HFFc6 (cell line): ENCODE measurements at regions not wholly inside any gene's neighbourhood (a gene's known extent, or its start where the extent isn't known, plus 50 kb on each side); places are given as distances from the start of the nearest gene placed in this dataset.

Experiments used
- DNase-seq: peaks from one replicate; pipeline ENCODE4 v3.0.0-alpha.2; 2018
- H3K27ac Mint-ChIP-seq: 2 replicates; pipeline ENCODE4 v1.8.0; 2020; ENCODE audit warnings: mild to moderate bottlenecking, mixed read lengths
- H3K27me3 Mint-ChIP-seq: 2 replicates; pipeline ENCODE4 v1.8.0; 2021; ENCODE audit warnings: mild to moderate bottlenecking, moderate library complexity, mixed read lengths; ENCODE audit not compliant: insufficient read depth
- H3K36me3 Mint-ChIP-seq: 2 replicates; pipeline ENCODE4 v1.8.0; 2021; ENCODE audit warnings: low read depth, mixed read lengths
- H3K4me1 Mint-ChIP-seq: 2 replicates; pipeline ENCODE4 v1.8.0; 2020; ENCODE audit warnings: low read depth, mixed read lengths
- H3K4me3 Mint-ChIP-seq: 2 replicates; pipeline ENCODE4 v1.8.0; 2020; ENCODE audit warnings: mild to moderate bottlenecking, moderate library complexity, mixed read lengths
- H3K9me3 Mint-ChIP-seq: 2 replicates; pipeline ENCODE4 v1.8.0; 2020; ENCODE audit warnings: mild to moderate bottlenecking, mixed read lengths
- TF ChIP-seq, protein P1 (sequence below): fragments of 200-600 bp; sonication (generic); IDR thresholded peaks from 2 replicates; pipeline ENCODE4 v1.5.0; 2021; ENCODE audit warnings: antibody characterized with exemption, mild to moderate bottlenecking

DNA sequence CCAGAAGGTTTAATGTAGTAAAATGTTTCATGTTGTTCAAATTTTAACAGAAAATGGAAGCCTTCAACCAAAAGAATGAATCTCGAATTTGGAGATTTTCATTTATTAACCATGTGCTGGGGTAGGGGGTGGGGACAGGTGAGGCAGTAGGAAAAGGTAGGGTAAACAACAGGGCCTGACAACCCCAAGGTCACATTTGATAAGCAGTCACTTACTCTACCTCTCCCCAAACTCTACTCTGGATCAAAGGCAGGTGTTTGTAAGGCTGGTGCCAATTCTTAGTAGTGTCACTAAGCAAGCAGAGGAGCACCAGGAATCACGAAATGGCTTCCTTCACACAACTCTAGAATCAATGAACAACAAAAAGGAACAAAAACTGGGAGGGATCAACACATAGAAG, 138.0 kb downstream of the ZFAND4 start:
- no peak overlapping the region for H3K27ac Mint-ChIP-seq
- no peaks in the 10 kb centered on the region for H3K27me3 Mint-ChIP-seq
- H3K9me3 Mint-ChIP-seq: no peaks in the 10 kb centered on the region
- H3K36me3 Mint-ChIP-seq: no peaks in the 10 kb centered on the region
- DNase-seq: no peak
- TF ChIP-seq, protein P1, sequence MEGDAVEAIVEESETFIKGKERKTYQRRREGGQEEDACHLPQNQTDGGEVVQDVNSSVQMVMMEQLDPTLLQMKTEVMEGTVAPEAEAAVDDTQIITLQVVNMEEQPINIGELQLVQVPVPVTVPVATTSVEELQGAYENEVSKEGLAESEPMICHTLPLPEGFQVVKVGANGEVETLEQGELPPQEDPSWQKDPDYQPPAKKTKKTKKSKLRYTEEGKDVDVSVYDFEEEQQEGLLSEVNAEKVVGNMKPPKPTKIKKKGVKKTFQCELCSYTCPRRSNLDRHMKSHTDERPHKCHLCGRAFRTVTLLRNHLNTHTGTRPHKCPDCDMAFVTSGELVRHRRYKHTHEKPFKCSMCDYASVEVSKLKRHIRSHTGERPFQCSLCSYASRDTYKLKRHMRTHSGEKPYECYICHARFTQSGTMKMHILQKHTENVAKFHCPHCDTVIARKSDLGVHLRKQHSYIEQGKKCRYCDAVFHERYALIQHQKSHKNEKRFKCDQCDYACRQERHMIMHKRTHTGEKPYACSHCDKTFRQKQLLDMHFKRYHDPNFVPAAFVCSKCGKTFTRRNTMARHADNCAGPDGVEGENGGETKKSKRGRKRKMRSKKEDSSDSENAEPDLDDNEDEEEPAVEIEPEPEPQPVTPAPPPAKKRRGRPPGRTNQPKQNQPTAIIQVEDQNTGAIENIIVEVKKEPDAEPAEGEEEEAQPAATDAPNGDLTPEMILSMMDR: no peak
- H3K4me1 Mint-ChIP-seq: no peaks in the 10 kb centered on the region
- H3K4me3 Mint-ChIP-seq: no peak overlapping the region

- H3K27ac Mint-ChIP-seq: no peak overlapping the region
Measured at GRCh38 chr10:45532480-45532879, 140.1 kb downstream of the ZFAND4 start.

GRCh38 chr10:45526309-45526905, 146.2 kb downstream of the ZFAND4 start:
- no peaks in the 10 kb centered on the region for H3K27me3 Mint-ChIP-seq
- TF ChIP-seq, protein P1: no peak
- no peak for DNase-seq
- H3K36me3 Mint-ChIP-seq: no peaks in the 10 kb centered on the region
- H3K4me1 Mint-ChIP-seq: no peaks in the 10 kb centered on the region
- H3K4me3 Mint-ChIP-seq: no peak overlapping the region
- H3K27ac Mint-ChIP-seq: no peak overlapping the region
- H3K9me3 Mint-ChIP-seq: no peaks in the 10 kb centered on the region

More at GRCh38 chr10:45532480-45532879, 140.1 kb downstream of the ZFAND4 start:
- Mint-ChIP-seq H3K36me3 (no peaks in the 10 kb centered on the region), H3K4me1 (no peaks in the 10 kb centered on the region), H3K9me3 (no peaks in the 10 kb centered on the region), H3K4me3 (no peak overlapping the region), H3K27me3 (no peaks in the 10 kb centered on the region)
- DNase-seq: no peak
- TF ChIP-seq, protein P1: no peak

GRCh38 chr10:45520476-45520875, 146.5 kb downstream of the ALOX5 start:
- Mint-ChIP-seq H3K4me1 (peaks cover 2% of the 10 kb centered on the region), H3K36me3 (no peaks in the 10 kb centered on the region), H3K9me3 (no peaks in the 10 kb centered on the region), H3K27ac (no peak overlapping the region), H3K4me3 (no peak overlapping the region), H3K27me3 (no peaks in the 10 kb centered on the region)
- DNase-seq: no peak
- TF ChIP-seq, protein P1: no peak

GRCh38 chr10:45518741-45519140, 144.7 kb downstream of the ALOX5 start:
- no peak for DNase-seq
- H3K4me3 Mint-ChIP-seq: no peak overlapping the region
- TF ChIP-seq, protein P1: no peak
- no peaks in the 10 kb centered on the region for H3K9me3 Mint-ChIP-seq
- peaks cover 15% of the 10 kb centered on the region for H3K4me1 Mint-ChIP-seq
- H3K36me3 Mint-ChIP-seq: no peaks in the 10 kb centered on the region
- no peak overlapping the region for H3K27ac Mint-ChIP-seq
- no peaks in the 10 kb centered on the region for H3K27me3 Mint-ChIP-seq

- Mint-ChIP-seq H3K4me1 (peaks cover 15% of the 10 kb centered on the region), H3K27me3 (no peaks in the 10 kb centered on the region), H3K4me3 (no peak overlapping the region), H3K9me3 (no peaks in the 10 kb centered on the region), H3K27ac (no peak overlapping the region), H3K36me3 (no peaks in the 10 kb centered on the region)
- no peak for DNase-seq
- TF ChIP-seq, protein P1: no peak
Measured at GRCh38 chr10:45515630-45516029, 141.6 kb downstream of the ALOX5 start.
